Mesendoderm (in vitro differentiated cells): ENCODE measurements at regions not wholly inside any gene's neighbourhood (a gene's known extent, or its start where the extent isn't known, plus 50 kb on each side); places are given as distances from the start of the nearest gene placed in this dataset.

Experiments
- DNase-seq: peaks from one replicate; pipeline ENCODE4 v3.0.0; 2013
- H2AK5ac ChIP-seq: 2 replicates; pipeline ENCODE4 v1.6.1; 2013; ENCODE audit warnings: low read length, inconsistent platforms
- H2BK120ac ChIP-seq: 2 replicates; pipeline ENCODE4 v1.6.1; 2013; ENCODE audit warnings: low read depth, mild to moderate bottlenecking, low read length, moderate library complexity, mixed read lengths
- H2BK15ac ChIP-seq: replicated peaks from 2 replicates; pipeline ENCODE4 v1.6.1; 2013; ENCODE audit warnings: low read depth, mild to moderate bottlenecking, moderate library complexity
- H2BK5ac ChIP-seq: 2 replicates; pipeline ENCODE4 v1.6.1; 2013; ENCODE audit warnings: low read length, inconsistent platforms
- H3K18ac ChIP-seq: 2 replicates; pipeline ENCODE4 v1.6.1; 2013; ENCODE audit warnings: mild to moderate bottlenecking, low read length, mixed read lengths
- H3K23ac ChIP-seq: one replicate; pipeline ENCODE4 v1.6.1; 2013; ENCODE audit warnings: low read length
- H3K27ac ChIP-seq: 2 replicates; pipeline ENCODE4 v1.5.1; 2013; ENCODE audit warnings: low read depth, mild to moderate bottlenecking, inconsistent platforms, low read length, moderate library complexity
- H3K27me3 ChIP-seq: 2 replicates; pipeline ENCODE4 v1.6.1; 2013; ENCODE audit warnings: low read length, control low read depth, mild to moderate bottlenecking, inconsistent platforms; ENCODE audit not compliant: insufficient read depth, poor library complexity
- H3K36me3 ChIP-seq: 2 replicates; pipeline ENCODE4 v1.6.1; 2013; ENCODE audit warnings: low read length, inconsistent platforms; ENCODE audit not compliant: control insufficient read depth, insufficient read depth
- H3K4ac ChIP-seq: one replicate; pipeline ENCODE4 v1.6.1; 2013; ENCODE audit warnings: low read depth, mild to moderate bottlenecking, low read length, moderate library complexity
- H3K4me1 ChIP-seq: 2 replicates; pipeline ENCODE4 v1.6.1; 2013; ENCODE audit warnings: low read depth, low read length, inconsistent platforms; ENCODE audit not compliant: control insufficient read depth
- H3K4me2 ChIP-seq: 2 replicates; pipeline ENCODE4 v1.6.1; 2013; ENCODE audit warnings: low read length
- H3K4me3 ChIP-seq: 2 replicates; pipeline ENCODE4 v1.5.1; 2013; ENCODE audit warnings: mild to moderate bottlenecking, low read length
- H3K56ac ChIP-seq: one replicate; pipeline ENCODE4 v1.6.1; 2013; ENCODE audit warnings: low read length
- H3K79me1 ChIP-seq: 2 replicates; pipeline ENCODE4 v1.6.1; 2013; ENCODE audit warnings: low read length, inconsistent platforms
- H3K79me2 ChIP-seq: 2 replicates; pipeline ENCODE4 v1.6.1; 2013; ENCODE audit warnings: mild to moderate bottlenecking, low read length; ENCODE audit not compliant: control insufficient read depth, insufficient read depth
- H3K9ac ChIP-seq: 2 replicates; pipeline ENCODE4 v1.6.1; 2013; ENCODE audit warnings: low read length, inconsistent platforms
- H4K5ac ChIP-seq: one replicate; pipeline ENCODE4 v1.6.1; 2013; ENCODE audit warnings: low read length
- H4K8ac ChIP-seq: one replicate; pipeline ENCODE4 v1.6.1; 2013; ENCODE audit warnings: low read depth, mild to moderate bottlenecking, control low read depth, low read length, moderate library complexity
- WGBS: extraction: QIAGEN DNeasy Blood & Tissue Kit; methylation state at CpG from one replicate; pipeline ENCODE4 v1.1.7; 2013; ENCODE audit warnings: low lambda C conversion rate, missing lambda C conversion rate; ENCODE audit not compliant: insufficient coverage; ENCODE audit errors: extremely low coverage; 5-methylcytosine and 5-hydroxymethylcytosine counted together

- H3K4me2 ChIP-seq = no peak overlapping the region
- H3K18ac ChIP-seq = no peak overlapping the region
- no peaks in the 10 kb centered on the region for H3K36me3 ChIP-seq
- no peak overlapping the region for H3K4me3 ChIP-seq
- H3K4me1 ChIP-seq = no peaks in the 10 kb centered on the region
- DNase-seq = no peak
- H3K79me2 ChIP-seq = no peaks in the 10 kb centered on the region
- no peak overlapping the region for H4K8ac ChIP-seq
- H2BK120ac ChIP-seq = no peak overlapping the region
- H3K9ac ChIP-seq = no peak overlapping the region
- H3K4ac ChIP-seq = no peak overlapping the region
- H3K56ac ChIP-seq = no peak overlapping the region
- no peaks in the 10 kb centered on the region for H3K79me1 ChIP-seq
- no peak overlapping the region for H4K5ac ChIP-seq
- WGBS = no CpG with 5 or more reads among the region's 14 CpGs
- H3K27ac ChIP-seq = no peak overlapping the region
- no peak overlapping the region for H3K23ac ChIP-seq
- H2BK5ac ChIP-seq = no peak overlapping the region
- H2BK15ac ChIP-seq = no peak overlapping the region
- H2AK5ac ChIP-seq = no peak overlapping the region
- H3K27me3 ChIP-seq = no peaks in the 10 kb centered on the region
Measured at GRCh38 chr14:55760789-55761566, 181.0 kb downstream of the KTN1 start.

GRCh38 chr14:55761651-55762050, 181.6 kb downstream of the KTN1 start:
- no peaks in the 10 kb centered on the region for H3K79me1 ChIP-seq
- H4K5ac ChIP-seq = no peak overlapping the region
- no peak overlapping the region for H2BK15ac ChIP-seq
- H3K56ac ChIP-seq = no peak overlapping the region
- no peaks in the 10 kb centered on the region for H3K36me3 ChIP-seq
- H3K9ac ChIP-seq = no peak overlapping the region
- no peak overlapping the region for H2AK5ac ChIP-seq
- H3K4me3 ChIP-seq = no peak overlapping the region
- H2BK5ac ChIP-seq = no peak overlapping the region
- no peaks in the 10 kb centered on the region for H3K79me2 ChIP-seq
- no peak overlapping the region for H3K23ac ChIP-seq
- no peak overlapping the region for H2BK120ac ChIP-seq
- no peak overlapping the region for H4K8ac ChIP-seq
- no peak overlapping the region for H3K4me2 ChIP-seq
- H3K4me1 ChIP-seq = no peaks in the 10 kb centered on the region
- H3K27ac ChIP-seq = no peak overlapping the region
- WGBS = no CpG with 5 or more reads among the region's 1 CpG
- H3K18ac ChIP-seq = no peak overlapping the region
- H3K4ac ChIP-seq = no peak overlapping the region
- H3K27me3 ChIP-seq = no peaks in the 10 kb centered on the region
- no peak for DNase-seq

GRCh38 chr14:55762595-55763232, 182.7 kb downstream of the KTN1 start:
- Histone ChIP-seq H3K79me2 (no peaks in the 10 kb centered on the region), H3K56ac (no peak overlapping the region), H2BK120ac (no peak overlapping the region), H2BK5ac (no peak overlapping the region), H3K4me2 (no peak overlapping the region), H3K27ac (no peak overlapping the region), H3K18ac (no peak overlapping the region), H3K4ac (no peak overlapping the region), H3K4me1 (no peaks in the 10 kb centered on the region), H3K27me3 (no peaks in the 10 kb centered on the region), H4K5ac (no peak overlapping the region), H2BK15ac (no peak overlapping the region), H4K8ac (no peak overlapping the region), H3K79me1 (no peaks in the 10 kb centered on the region), H3K36me3 (no peaks in the 10 kb centered on the region), H3K4me3 (no peak overlapping the region), H2AK5ac (no peak overlapping the region), H3K23ac (no peak overlapping the region), H3K9ac (no peak overlapping the region)
- no CpG with 5 or more reads among the region's 5 CpGs for WGBS
- no peak for DNase-seq

DNA sequence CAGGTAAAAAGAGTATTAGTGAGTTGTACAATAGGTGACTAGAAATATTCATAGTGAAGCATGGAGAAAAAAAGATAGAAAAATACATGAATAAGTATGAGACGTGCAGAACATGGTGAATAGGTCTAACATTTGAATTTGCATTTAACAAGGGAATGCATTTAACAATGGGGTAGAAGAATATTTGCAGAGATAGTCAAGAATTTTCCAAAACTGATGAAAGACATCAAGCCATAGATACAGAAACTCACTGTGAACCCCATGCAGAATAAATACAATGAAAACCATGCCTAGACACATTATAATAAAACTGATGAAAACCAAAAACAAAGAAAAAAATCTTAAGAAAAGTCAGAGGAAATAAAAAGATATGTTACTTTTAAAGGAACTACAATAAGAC, 184.8 kb downstream of the KTN1 start:
- no peak overlapping the region for H4K5ac ChIP-seq
- H2AK5ac ChIP-seq = no peak overlapping the region
- H2BK15ac ChIP-seq = no peak overlapping the region
- H3K56ac ChIP-seq = no peak overlapping the region
- H3K4ac ChIP-seq = no peak overlapping the region
- H3K4me1 ChIP-seq = no peaks in the 10 kb centered on the region
- no peak overlapping the region for H2BK5ac ChIP-seq
- H3K4me2 ChIP-seq = no peak overlapping the region
- no peaks in the 10 kb centered on the region for H3K36me3 ChIP-seq
- no peak overlapping the region for H3K27ac ChIP-seq
- H3K9ac ChIP-seq = no peak overlapping the region
- WGBS = no CpG with 5 or more reads among the region's 1 CpG
- no peaks in the 10 kb centered on the region for H3K79me1 ChIP-seq
- H3K23ac ChIP-seq = no peak overlapping the region
- no peak overlapping the region for H2BK120ac ChIP-seq
- H4K8ac ChIP-seq = no peak overlapping the region
- no peaks in the 10 kb centered on the region for H3K27me3 ChIP-seq
- no peak overlapping the region for H3K18ac ChIP-seq
- no peaks in the 10 kb centered on the region for H3K79me2 ChIP-seq
- no peak for DNase-seq
- H3K4me3 ChIP-seq = no peak overlapping the region

GRCh38 chr14:55766071-55766470, 186.1 kb downstream of the KTN1 start:
- Histone ChIP-seq H3K27ac (no peak overlapping the region), H2BK15ac (no peak overlapping the region), H2AK5ac (no peak overlapping the region), H3K4me2 (no peak overlapping the region), H3K27me3 (no peaks in the 10 kb centered on the region), H4K8ac (no peak overlapping the region), H4K5ac (no peak overlapping the region), H3K9ac (no peak overlapping the region), H3K23ac (no peak overlapping the region), H3K79me1 (no peaks in the 10 kb centered on the region), H3K79me2 (no peaks in the 10 kb centered on the region), H3K4ac (no peak overlapping the region), H2BK5ac (no peak overlapping the region), H3K4me3 (no peak overlapping the region), H3K36me3 (no peaks in the 10 kb centered on the region), H2BK120ac (no peak overlapping the region), H3K56ac (no peak overlapping the region), H3K18ac (no peak overlapping the region), H3K4me1 (no peaks in the 10 kb centered on the region)
- DNase-seq = no peak
- no CpG with 5 or more reads among the region's 22 CpGs for WGBS
